ENCODE measurements at regions not wholly inside any gene's neighbourhood (a gene's known extent, or its start where the extent isn't known, plus 50 kb on each side); places are given as distances from the start of the nearest gene placed in this dataset.

DNA sequence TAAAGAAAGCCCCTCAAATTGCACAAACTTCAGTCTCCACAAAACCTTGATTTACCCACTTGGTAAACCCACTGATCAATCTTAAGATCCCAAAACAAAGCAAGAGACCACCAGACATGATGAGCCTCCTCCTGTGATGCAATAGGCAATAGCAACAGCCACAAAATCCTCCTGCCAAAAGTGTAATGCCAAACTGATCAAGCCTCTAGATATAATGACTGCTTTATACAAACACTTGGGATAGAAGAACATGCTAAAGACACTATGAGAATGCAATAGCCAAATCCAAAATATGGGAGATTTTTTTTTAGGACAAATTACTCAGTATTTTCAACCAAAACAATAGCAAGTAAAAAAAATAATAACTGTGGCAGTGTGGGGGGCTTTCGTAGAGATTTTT lies 64.9 kb upstream of the PTGFRN start:
- TF ChIP-seq, protein P1, sequence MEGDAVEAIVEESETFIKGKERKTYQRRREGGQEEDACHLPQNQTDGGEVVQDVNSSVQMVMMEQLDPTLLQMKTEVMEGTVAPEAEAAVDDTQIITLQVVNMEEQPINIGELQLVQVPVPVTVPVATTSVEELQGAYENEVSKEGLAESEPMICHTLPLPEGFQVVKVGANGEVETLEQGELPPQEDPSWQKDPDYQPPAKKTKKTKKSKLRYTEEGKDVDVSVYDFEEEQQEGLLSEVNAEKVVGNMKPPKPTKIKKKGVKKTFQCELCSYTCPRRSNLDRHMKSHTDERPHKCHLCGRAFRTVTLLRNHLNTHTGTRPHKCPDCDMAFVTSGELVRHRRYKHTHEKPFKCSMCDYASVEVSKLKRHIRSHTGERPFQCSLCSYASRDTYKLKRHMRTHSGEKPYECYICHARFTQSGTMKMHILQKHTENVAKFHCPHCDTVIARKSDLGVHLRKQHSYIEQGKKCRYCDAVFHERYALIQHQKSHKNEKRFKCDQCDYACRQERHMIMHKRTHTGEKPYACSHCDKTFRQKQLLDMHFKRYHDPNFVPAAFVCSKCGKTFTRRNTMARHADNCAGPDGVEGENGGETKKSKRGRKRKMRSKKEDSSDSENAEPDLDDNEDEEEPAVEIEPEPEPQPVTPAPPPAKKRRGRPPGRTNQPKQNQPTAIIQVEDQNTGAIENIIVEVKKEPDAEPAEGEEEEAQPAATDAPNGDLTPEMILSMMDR (IDR thresholded peaks at IDR 0.05), result no peak
- TF ChIP-seq, protein P2, sequence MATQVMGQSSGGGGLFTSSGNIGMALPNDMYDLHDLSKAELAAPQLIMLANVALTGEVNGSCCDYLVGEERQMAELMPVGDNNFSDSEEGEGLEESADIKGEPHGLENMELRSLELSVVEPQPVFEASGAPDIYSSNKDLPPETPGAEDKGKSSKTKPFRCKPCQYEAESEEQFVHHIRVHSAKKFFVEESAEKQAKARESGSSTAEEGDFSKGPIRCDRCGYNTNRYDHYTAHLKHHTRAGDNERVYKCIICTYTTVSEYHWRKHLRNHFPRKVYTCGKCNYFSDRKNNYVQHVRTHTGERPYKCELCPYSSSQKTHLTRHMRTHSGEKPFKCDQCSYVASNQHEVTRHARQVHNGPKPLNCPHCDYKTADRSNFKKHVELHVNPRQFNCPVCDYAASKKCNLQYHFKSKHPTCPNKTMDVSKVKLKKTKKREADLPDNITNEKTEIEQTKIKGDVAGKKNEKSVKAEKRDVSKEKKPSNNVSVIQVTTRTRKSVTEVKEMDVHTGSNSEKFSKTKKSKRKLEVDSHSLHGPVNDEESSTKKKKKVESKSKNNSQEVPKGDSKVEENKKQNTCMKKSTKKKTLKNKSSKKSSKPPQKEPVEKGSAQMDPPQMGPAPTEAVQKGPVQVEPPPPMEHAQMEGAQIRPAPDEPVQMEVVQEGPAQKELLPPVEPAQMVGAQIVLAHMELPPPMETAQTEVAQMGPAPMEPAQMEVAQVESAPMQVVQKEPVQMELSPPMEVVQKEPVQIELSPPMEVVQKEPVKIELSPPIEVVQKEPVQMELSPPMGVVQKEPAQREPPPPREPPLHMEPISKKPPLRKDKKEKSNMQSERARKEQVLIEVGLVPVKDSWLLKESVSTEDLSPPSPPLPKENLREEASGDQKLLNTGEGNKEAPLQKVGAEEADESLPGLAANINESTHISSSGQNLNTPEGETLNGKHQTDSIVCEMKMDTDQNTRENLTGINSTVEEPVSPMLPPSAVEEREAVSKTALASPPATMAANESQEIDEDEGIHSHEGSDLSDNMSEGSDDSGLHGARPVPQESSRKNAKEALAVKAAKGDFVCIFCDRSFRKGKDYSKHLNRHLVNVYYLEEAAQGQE (IDR thresholded peaks at IDR 0.05), result no peak
- TF ChIP-seq EP300 (IDR thresholded peaks at IDR 0.05) (no peak), POLR2A (IDR thresholded peaks at IDR 0.05; ENCODE audit: low read length) (no peak), CHD4 (IDR thresholded peaks at IDR 0.05; ENCODE audit: borderline replicate concordance) (no peak)

Data from A549 (cell line).